GM12873 (cell line): ENCODE measurements at regions not wholly inside any gene's neighbourhood (a gene's known extent, or its start where the extent isn't known, plus 50 kb on each side); places are given as distances from the start of the nearest gene placed in this dataset.

Experiments used
- CTCF ChIP-seq: IDR thresholded peaks from 2 replicates; pipeline ENCODE4 v1.5.1; 2012; ENCODE audit warnings: low read depth, mild to moderate bottlenecking, moderate library complexity, low read length, control low read depth; ENCODE audit not compliant: insufficient read depth; ENCODE audit errors: missing control alignments

- TF ChIP-seq CTCF, result no peak
Observed at GRCh38 chr6:74607468-74607867, 598.4 kb downstream of the COL12A1 start.

GRCh38 chr6:74606582-74607071 lies 599.2 kb downstream of the COL12A1 start:
- no peak for TF ChIP-seq CTCF

GRCh38 chr6:74605922-74606581 lies 599.8 kb downstream of the COL12A1 start:
- TF ChIP-seq CTCF, result no peak

GRCh38 chr6:74604279-74604678 lies 601.6 kb downstream of the COL12A1 start:
- no peak for TF ChIP-seq CTCF

- TF ChIP-seq CTCF, result no peak
Observed at GRCh38 chr6:74603322-74604076, 602.4 kb downstream of the COL12A1 start.

- no peak for TF ChIP-seq CTCF
Observed at GRCh38 chr6:74602206-74602605, 603.6 kb downstream of the COL12A1 start.

GRCh38 chr6:74598462-74599393 lies 607.1 kb downstream of the COL12A1 start:
- TF ChIP-seq CTCF, result no peak
